ENCODE measurements at regions not wholly inside any gene's neighbourhood (a gene's known extent, or its start where the extent isn't known, plus 50 kb on each side); places are given as distances from the start of the nearest gene placed in this dataset.
"Not testable (repeated sequence)": the region's sequence is repeated elsewhere in the genome, so short reads cannot be mapped to it uniquely, and the experiment has no call there.

DNA sequence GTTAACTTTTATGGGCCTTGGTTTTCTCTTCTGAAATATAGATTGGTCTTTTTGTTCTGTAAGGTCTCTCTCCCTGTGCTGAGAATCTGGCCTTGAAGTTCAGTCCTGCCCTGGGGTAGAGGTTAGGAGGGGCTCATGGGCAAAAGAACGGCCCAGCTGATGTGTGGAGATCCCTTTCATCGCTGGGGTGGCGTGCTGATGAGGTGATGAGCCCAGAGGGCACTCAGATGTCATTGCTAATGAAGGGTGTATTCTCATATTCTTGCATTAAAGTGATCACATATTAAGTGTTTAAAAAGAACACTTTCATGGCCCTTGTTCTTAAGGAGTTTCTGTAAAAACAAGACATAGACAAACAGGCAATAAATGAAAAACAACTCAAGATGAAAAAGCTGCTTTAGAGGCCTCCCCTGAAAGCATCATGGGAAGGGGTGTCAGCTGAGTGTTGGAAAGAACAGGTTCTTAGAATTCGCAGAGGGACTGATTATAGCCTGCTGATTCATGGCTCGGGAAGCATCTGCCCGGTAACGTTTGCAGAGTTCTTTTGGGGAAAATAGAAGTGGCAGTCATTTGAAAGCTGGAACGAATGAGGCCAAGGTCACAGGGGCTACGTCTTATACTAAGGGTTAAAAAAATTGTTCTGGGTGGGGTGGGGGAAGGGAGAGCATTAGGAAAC is 72.5 kb upstream of the GPR158 start:
- Mint-ChIP-seq H3K4me3 (no peak overlapping the region), H3K27ac (no peak overlapping the region), H3K36me3 (ENCODE audit: low read depth) (no peaks in the 10 kb centered on the region), H3K9me3 (no peaks in the 10 kb centered on the region), H3K4me1 (no peaks in the 10 kb centered on the region), H3K27me3 (ENCODE audit: low read depth) (peaks cover 6% of the 10 kb centered on the region)
- no peak for TF ChIP-seq CTCF (IDR thresholded peaks at IDR 0.05; ENCODE audit: unreplicated experiment in 3 of 3)

DNA sequence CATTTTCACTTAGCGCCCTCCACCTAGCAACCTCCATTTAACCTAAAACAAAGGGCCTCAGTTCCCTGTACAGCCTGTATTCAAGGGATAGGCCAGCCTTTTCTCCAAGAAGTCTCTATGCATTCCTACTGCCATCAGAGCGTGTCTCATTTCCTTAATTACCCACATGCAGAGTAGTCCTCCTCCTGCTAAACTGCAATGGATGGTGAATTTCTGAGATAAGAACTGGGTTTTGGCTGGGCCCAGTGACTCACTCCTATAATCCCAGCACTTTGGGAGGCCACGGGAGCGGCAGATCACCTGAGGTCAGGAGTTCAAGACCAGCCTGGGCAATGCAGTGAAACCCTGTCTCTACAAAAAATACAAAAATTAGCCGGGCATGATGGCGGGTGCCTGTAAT is 71.1 kb upstream of the GPR158 start:
- no peaks in the 10 kb centered on the region for H3K36me3 Mint-ChIP-seq (ENCODE audit: low read depth)
- peaks cover 6% of the 10 kb centered on the region for H3K27me3 Mint-ChIP-seq (ENCODE audit: low read depth)
- no peak for TF ChIP-seq CTCF (IDR thresholded peaks at IDR 0.05; ENCODE audit: unreplicated experiment in 3 of 3)
- no peaks in the 10 kb centered on the region for H3K4me1 Mint-ChIP-seq
- no peak overlapping the region for H3K4me3 Mint-ChIP-seq
- H3K27ac Mint-ChIP-seq = no peak overlapping the region
- no peaks in the 10 kb centered on the region for H3K9me3 Mint-ChIP-seq

DNA sequence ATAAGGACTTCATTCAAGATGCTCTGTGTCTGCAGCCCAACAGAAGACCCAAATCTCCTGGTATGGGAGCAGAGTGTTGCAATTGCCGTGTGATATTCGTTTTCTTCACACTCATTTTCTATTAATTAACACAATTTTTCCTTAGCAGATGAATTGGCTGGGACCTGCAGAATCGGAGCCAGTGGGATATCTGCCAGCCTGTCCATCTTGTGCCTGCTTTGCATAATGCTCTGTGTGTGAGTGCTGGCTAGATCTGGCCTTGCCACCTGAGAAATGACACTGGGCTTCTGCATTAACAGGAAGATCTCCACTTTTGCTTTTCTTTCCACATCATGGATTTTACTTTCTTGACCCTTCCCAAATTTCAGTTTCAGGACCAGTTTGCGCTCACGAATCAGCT is 70.4 kb upstream of the GPR158 start:
- H3K4me3 Mint-ChIP-seq = no peak overlapping the region
- no peaks in the 10 kb centered on the region for H3K9me3 Mint-ChIP-seq
- H3K27me3 Mint-ChIP-seq (ENCODE audit: low read depth) = peaks cover 6% of the 10 kb centered on the region
- H3K4me1 Mint-ChIP-seq = no peaks in the 10 kb centered on the region
- no peak overlapping the region for H3K27ac Mint-ChIP-seq
- no peaks in the 10 kb centered on the region for H3K36me3 Mint-ChIP-seq (ENCODE audit: low read depth)
- TF ChIP-seq CTCF (IDR thresholded peaks at IDR 0.05; ENCODE audit: unreplicated experiment in 3 of 3) = no peak

- no peaks in the 10 kb centered on the region for H3K36me3 Mint-ChIP-seq (ENCODE audit: low read depth)
- H3K9me3 Mint-ChIP-seq = no peaks in the 10 kb centered on the region
- TF ChIP-seq CTCF (IDR thresholded peaks at IDR 0.05; ENCODE audit: unreplicated experiment in 3 of 3) = no peak
- no peak overlapping the region for H3K4me3 Mint-ChIP-seq
- no peak overlapping the region for H3K27ac Mint-ChIP-seq
- peaks cover 6% of the 10 kb centered on the region for H3K27me3 Mint-ChIP-seq (ENCODE audit: low read depth)
- no peaks in the 10 kb centered on the region for H3K4me1 Mint-ChIP-seq
These were observed 69.5 kb upstream of the GPR158 start for GRCh38 chr10:25105262-25105661.

DNA sequence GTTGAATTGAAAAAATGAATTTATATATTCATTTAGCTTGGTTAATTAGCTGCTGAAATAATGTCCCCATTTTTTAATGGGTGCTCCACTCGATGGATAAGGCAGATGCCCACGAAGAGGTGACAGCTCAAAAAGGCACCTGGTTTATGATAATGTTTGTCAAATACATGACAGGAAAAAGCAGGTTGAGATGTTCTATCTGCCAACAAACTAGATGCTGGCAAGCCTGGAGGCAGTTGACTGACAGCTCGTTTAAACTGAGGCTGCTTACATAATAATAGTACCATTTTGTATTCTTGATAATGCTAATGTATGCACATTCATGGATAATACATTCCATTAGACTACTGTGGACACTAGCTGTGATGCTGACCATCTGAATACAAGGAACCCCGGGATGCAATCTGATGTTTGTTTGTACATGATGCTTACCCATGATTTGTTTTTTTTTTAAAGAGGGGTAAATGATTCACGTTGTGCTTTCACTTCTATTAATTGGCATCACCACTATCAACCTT is 69.0 kb upstream of the GPR158 start:
- no peak for TF ChIP-seq CTCF (IDR thresholded peaks at IDR 0.05; ENCODE audit: unreplicated experiment in 3 of 3)
- H3K27me3 Mint-ChIP-seq (ENCODE audit: low read depth) = peaks cover 2% of the 10 kb centered on the region
- no peaks in the 10 kb centered on the region for H3K9me3 Mint-ChIP-seq
- no peak overlapping the region for H3K27ac Mint-ChIP-seq
- no peaks in the 10 kb centered on the region for H3K4me1 Mint-ChIP-seq
- no peak overlapping the region for H3K4me3 Mint-ChIP-seq
- H3K36me3 Mint-ChIP-seq (ENCODE audit: low read depth) = no peaks in the 10 kb centered on the region

DNA sequence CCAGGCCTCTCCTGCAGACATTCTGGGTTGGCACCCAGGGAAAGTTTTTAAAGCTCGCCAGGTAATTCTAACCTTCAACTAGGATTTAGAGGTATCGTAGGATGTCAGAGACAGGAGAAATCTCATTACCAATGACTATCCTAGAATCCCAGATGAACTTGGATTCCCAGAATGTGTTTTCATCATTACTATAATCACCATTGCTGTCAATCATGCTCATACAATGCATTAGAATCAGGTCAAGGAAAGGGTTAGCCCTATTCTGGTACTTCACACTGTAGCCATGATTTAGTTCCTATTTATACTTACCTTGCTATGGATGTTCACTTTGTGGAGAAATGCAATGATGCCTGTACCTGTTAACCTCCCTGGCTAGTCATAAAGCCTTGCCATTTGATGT is 67.0 kb upstream of the GPR158 start:
- no peaks in the 10 kb centered on the region for H3K27me3 Mint-ChIP-seq (ENCODE audit: low read depth)
- H3K36me3 Mint-ChIP-seq (ENCODE audit: low read depth) = no peaks in the 10 kb centered on the region
- H3K4me1 Mint-ChIP-seq = no peaks in the 10 kb centered on the region

GRCh38 chr10:25109896-25110295 is 64.9 kb upstream of the GPR158 start:
- not testable (repeated sequence) for H3K36me3 Mint-ChIP-seq (ENCODE audit: low read depth); H3K4me3 Mint-ChIP-seq; H3K27ac Mint-ChIP-seq; H3K4me1 Mint-ChIP-seq; H3K9me3 Mint-ChIP-seq; H3K27me3 Mint-ChIP-seq (ENCODE audit: low read depth)

More for the DNA sequence above, 67.0 kb upstream of the GPR158 start:
- H3K27ac Mint-ChIP-seq = no peak overlapping the region
- no peak overlapping the region for H3K4me3 Mint-ChIP-seq
- no peaks in the 10 kb centered on the region for H3K9me3 Mint-ChIP-seq
- TF ChIP-seq CTCF (IDR thresholded peaks at IDR 0.05; ENCODE audit: unreplicated experiment in 3 of 3) = no peak
